CD14-positive monocyte (primary cell): ENCODE measurements at regions not wholly inside any gene's neighbourhood (a gene's known extent, or its start where the extent isn't known, plus 50 kb on each side); places are given as distances from the start of the nearest gene placed in this dataset.

Experiments
- DNase-seq, 3 donors: peaks; one replicate each; pipeline ENCODE4 v3.0.0-alpha.2; 2011 to 2022
- H2AFZ ChIP-seq: 2 replicates; pipeline ENCODE4 v1.6.0; 2012; ENCODE audit warnings: mild to moderate bottlenecking, low read depth, low read length, inconsistent platforms; ENCODE audit not compliant: insufficient read depth, poor library complexity, severe bottlenecking
- H3K27ac ChIP-seq, 2 donors: 1 replicate in 1 of 2; 2 replicates in 1 of 2; pipeline ENCODE4 v1.5.1; 2012 to 2013; ENCODE audit warnings: low read length in 2 of 2, control low read depth in 1 of 2, inconsistent platforms in 1 of 2, low read depth in 1 of 2, mild to moderate bottlenecking in 1 of 2
- H3K27me3 ChIP-seq, 2 donors: one replicate each; pipeline versions ENCODE4 v1.6.0 to v1.6.1; 2011 to 2013; ENCODE audit warnings: low read length in 2 of 2; ENCODE audit not compliant: control insufficient read depth in 2 of 2, insufficient read depth in 2 of 2
- H3K36me3 ChIP-seq, 2 donors: replicated peaks in 1 of 2; 1 replicate in 1 of 2; 2 replicates in 1 of 2; pipeline versions ENCODE4 v1.5.1 to v1.6.1; 2012 to 2013; ENCODE audit warnings: low read length in 2 of 2, control low read depth in 1 of 2, inconsistent platforms in 1 of 2, mild to moderate bottlenecking in 1 of 2; ENCODE audit not compliant: insufficient read depth in 2 of 2, control insufficient read depth in 1 of 2
- H3K4me1 ChIP-seq, 2 donors: 1 replicate in 1 of 2; 2 replicates in 1 of 2; pipeline versions ENCODE4 v1.5.1 to v1.6.1; 2012 to 2013; ENCODE audit warnings: low read length in 2 of 2, control low read depth in 1 of 2, inconsistent platforms in 1 of 2, mild to moderate bottlenecking in 1 of 2, moderate library complexity in 1 of 2; ENCODE audit not compliant: insufficient read depth in 2 of 2, control insufficient read depth in 1 of 2
- H3K4me2 ChIP-seq: replicated peaks from 2 replicates; pipeline ENCODE3; 2012; ENCODE audit warnings: low read length, moderate library complexity, mild to moderate bottlenecking; ENCODE audit not compliant: poor library complexity, severe bottlenecking; ENCODE audit errors: extremely low read depth
- H3K4me3 ChIP-seq, 3 experiments: fragments of 200-600 bp in 1 of 3; sonication (generic) in 1 of 3; replicated peaks in 1 of 3; 1 replicate in 2 of 3; 2 replicates in 1 of 3; pipeline ENCODE4 v1.5.1; 2011 to 2013; ENCODE audit warnings: low read length in 3 of 3, mild to moderate bottlenecking in 3 of 3, control low read depth in 2 of 3, low read depth in 2 of 3, inconsistent platforms in 1 of 3, moderate library complexity in 1 of 3
- H3K79me2 ChIP-seq: 2 replicates; pipeline ENCODE4 v1.6.0; 2012; ENCODE audit warnings: mild to moderate bottlenecking, control low read depth, inconsistent platforms, low read length, moderate library complexity; ENCODE audit not compliant: insufficient read depth
- H3K9ac ChIP-seq: 2 replicates; pipeline ENCODE4 v1.6.0; 2017; ENCODE audit warnings: low read length, mild to moderate bottlenecking; ENCODE audit not compliant: insufficient read depth, poor library complexity, severe bottlenecking
- H3K9me3 ChIP-seq, 2 donors: replicated peaks in 1 of 2; 1 replicate in 1 of 2; 2 replicates in 1 of 2; pipeline versions ENCODE4 v1.5.1 to v1.6.1; 2012 to 2013; ENCODE audit warnings: low read length in 2 of 2, control low read depth in 1 of 2; ENCODE audit not compliant: control insufficient read depth in 1 of 2, insufficient read depth in 1 of 2
- H4K20me1 ChIP-seq: 2 replicates; pipeline ENCODE4 v1.6.0; 2012; ENCODE audit warnings: mild to moderate bottlenecking, low read length, control low read depth, moderate library complexity; ENCODE audit not compliant: insufficient read depth
- H3K27ac Mint-ChIP-seq, 7 donors: one replicate each; pipeline ENCODE4 v1.8.0; 2020; ENCODE audit warnings: mild to moderate bottlenecking in 7 of 7, mixed read lengths in 7 of 7, moderate library complexity in 6 of 7, inconsistent platforms in 2 of 7
- H3K27me3 Mint-ChIP-seq, 3 donors: one replicate each; pipeline ENCODE4 v1.8.0; 2021 to 2022; ENCODE audit warnings: low read depth in 3 of 3, mild to moderate bottlenecking in 3 of 3, mixed read lengths in 3 of 3, moderate library complexity in 3 of 3, inconsistent platforms in 1 of 3
- H3K36me3 Mint-ChIP-seq, 2 donors: one replicate each; pipeline ENCODE4 v1.8.0; 2020; ENCODE audit warnings: mixed read lengths in 2 of 2, inconsistent platforms in 1 of 2, mild to moderate bottlenecking in 1 of 2
- H3K4me1 Mint-ChIP-seq: one replicate; pipeline ENCODE4 v1.8.0; 2020; ENCODE audit warnings: mild to moderate bottlenecking, mixed read lengths
- H3K4me3 Mint-ChIP-seq, 2 donors: one replicate each; pipeline ENCODE4 v1.8.0; 2020; ENCODE audit warnings: mild to moderate bottlenecking in 2 of 2, mixed read lengths in 2 of 2, moderate library complexity in 1 of 2
- H3K9me3 Mint-ChIP-seq, 7 donors: one replicate each; pipeline ENCODE4 v1.8.0; 2020 to 2022; ENCODE audit warnings: mixed read lengths in 7 of 7, mild to moderate bottlenecking in 6 of 7, moderate library complexity in 6 of 7, inconsistent platforms in 2 of 7
- CTCF ChIP-seq: fragments of 200-600 bp; IDR thresholded peaks from one replicate; pipeline ENCODE4 v1.8.0; 2022; ENCODE audit warnings: antibody characterized with exemption, mild to moderate bottlenecking
- intact Hi-C, 2 donors: fragments of 100-400 bp; cut with micrococcal nuclease; formaldehyde crosslinking; loops; one replicate each; pipeline versions ENCODE4 v1.15.0 to v1.15.1; 2023

- Mint-ChIP-seq H3K9me3 (peaks cover 0 to 3% (median 0%) of the 10 kb centered on the region in 7 donors), H3K4me1 (no peaks in the 10 kb centered on the region), H3K4me3 (no peak overlapping the region), H3K27me3 (peaks cover 0 to 1% (median 0%) of the 10 kb centered on the region in 3 donors), H3K27ac (no peak overlapping the region), H3K36me3 (no peaks in the 10 kb centered on the region)
- H3K27ac ChIP-seq = no peak overlapping the region
- no peaks in the 10 kb centered on the region for H3K4me1 ChIP-seq
- no peak overlapping the region for H2AFZ ChIP-seq
- intact Hi-C loops = no loop called here
- H3K27me3 ChIP-seq = no peaks in the 10 kb centered on the region
- H4K20me1 ChIP-seq = no peaks in the 10 kb centered on the region
- no peaks in the 10 kb centered on the region for H3K36me3 ChIP-seq
- no peak overlapping the region for H3K9ac ChIP-seq
- no peak overlapping the region for H3K4me2 ChIP-seq
- H3K4me3 ChIP-seq = no peak overlapping the region
- DNase-seq = no peak
- TF ChIP-seq CTCF = no peak
- no peaks in the 10 kb centered on the region for H3K79me2 ChIP-seq
- no peaks in the 10 kb centered on the region for H3K9me3 ChIP-seq
Measured at GRCh38 chr11:26263769-26264168, 68.2 kb upstream of the ANO3 start.

GRCh38 chr11:26264266-26264665 lies 67.7 kb upstream of the ANO3 start:
- Mint-ChIP-seq H3K27ac (no peak overlapping the region), H3K4me1 (no peaks in the 10 kb centered on the region), H3K27me3 (peaks cover 0 to 1% (median 1%) of the 10 kb centered on the region in 3 donors), H3K4me3 (no peak overlapping the region), H3K36me3 (no peaks in the 10 kb centered on the region), H3K9me3 (peaks cover 0 to 3% (median 0%) of the 10 kb centered on the region in 7 donors)
- Histone ChIP-seq H3K4me2 (no peak overlapping the region), H3K27me3 (no peaks in the 10 kb centered on the region), H3K36me3 (no peaks in the 10 kb centered on the region), H2AFZ (no peak overlapping the region), H3K4me3 (no peak overlapping the region), H3K4me1 (no peaks in the 10 kb centered on the region), H4K20me1 (no peaks in the 10 kb centered on the region), H3K9ac (no peak overlapping the region), H3K9me3 (no peaks in the 10 kb centered on the region), H3K79me2 (no peaks in the 10 kb centered on the region), H3K27ac (no peak overlapping the region)
- no peak for TF ChIP-seq CTCF
- no peak for DNase-seq
- intact Hi-C loops = no loop called here
